Endothelial cell of umbilical vein (primary cell): ENCODE measurements at regions not wholly inside any gene's neighbourhood (a gene's known extent, or its start where the extent isn't known, plus 50 kb on each side); places are given as distances from the start of the nearest gene placed in this dataset.

Experiments used
- BruUV-seq: library from RNA; stranded (reverse); fragments of 400-500 nt; replicated peaks from 2 replicates; lab custom pipeline; 2021; lab: Mats Ljungman, UMichigan
- CTCF ChIA-PET: fragments of 300-600, 350-600 bp; sonication (Branson Sonifier 250); formaldehyde crosslinking; loops from one replicate; lab custom pipeline; 2021; ENCODE audit warnings: antibody characterized with exemption, inconsistent platforms; lab: Charles Lee
- POLR2A ChIA-PET: fragments of 300-600, 350-600 bp; sonication (Branson Sonifier 250); formaldehyde crosslinking; loops from one replicate; lab custom pipeline; 2021; ENCODE audit warnings: antibody characterized with exemption, inconsistent platforms; lab: Charles Lee
- DNase-seq: peaks from one replicate; pipeline ENCODE4 v3.0.0-alpha.2; 2011; ENCODE audit warnings: low read depth, low spot score
- FAIRE-seq: peaks from 2 replicates; lab custom pipeline; 2011; peaks lifted over from hg19 to GRCh38; lab: Jason Lieb, UNC
- H2AFZ ChIP-seq: 2 replicates; pipeline ENCODE4 v1.6.0; 2012; ENCODE audit warnings: low read depth, low read length, control low read depth, inconsistent platforms
- H3K27ac ChIP-seq: 2 replicates; pipeline ENCODE4 v1.5.1; 2011; ENCODE audit warnings: low read depth, mild to moderate bottlenecking, control low read depth, low read length, moderate library complexity; ENCODE audit not compliant: insufficient read depth
- H3K27me3 ChIP-seq, 2 experiments: 2 replicates each; pipeline versions ENCODE4 v1.6.0 to v1.6.1; 2011; ENCODE audit warnings: low read length in 2 of 2, mixed read lengths in 1 of 2; ENCODE audit not compliant: control insufficient read depth in 2 of 2, insufficient read depth in 2 of 2
- H3K36me3 ChIP-seq, 2 experiments: 2 replicates in 1 of 2; 3 replicates in 1 of 2; pipeline ENCODE4 v1.5.1; 2011; ENCODE audit warnings: low read length in 2 of 2, mild to moderate bottlenecking in 1 of 2, moderate library complexity in 1 of 2; ENCODE audit not compliant: control insufficient read depth in 2 of 2, insufficient read depth in 2 of 2; ENCODE audit errors: extremely low read depth in 1 of 2
- H3K4me1 ChIP-seq: 3 replicates; pipeline ENCODE4 v1.5.1; 2011; ENCODE audit warnings: mild to moderate bottlenecking, low read length; ENCODE audit not compliant: control insufficient read depth, insufficient read depth; ENCODE audit errors: extremely low read depth
- H3K4me2 ChIP-seq: 2 replicates; pipeline ENCODE4 v1.6.1; 2011; ENCODE audit warnings: low read length, control low read depth, mixed read lengths; ENCODE audit not compliant: insufficient read depth
- H3K4me3 ChIP-seq, 3 experiments: fragments of 200-600 bp in 1 of 3; sonication (generic), shearing (Covaris generic) in 1 of 3; replicated peaks in 1 of 3; 2 replicates each; pipeline ENCODE4 v1.5.1; 2011 to 2016; ENCODE audit warnings: control low read depth in 3 of 3, low read length in 3 of 3, mild to moderate bottlenecking in 2 of 3, inconsistent platforms in 1 of 3, low read depth in 1 of 3, moderate library complexity in 1 of 3; ENCODE audit not compliant: insufficient read depth in 1 of 3
- H3K79me2 ChIP-seq: 2 replicates; pipeline ENCODE4 v1.6.0; 2012; ENCODE audit warnings: low read length, inconsistent platforms; ENCODE audit not compliant: control insufficient read depth, insufficient read depth
- H3K9ac ChIP-seq: replicated peaks from 2 replicates; pipeline ENCODE3; 2011; ENCODE audit warnings: low read length, control low read depth; ENCODE audit not compliant: insufficient read depth; ENCODE audit errors: extremely low read depth
- H3K9me1 ChIP-seq: replicated peaks from 3 replicates; pipeline ENCODE4 v1.6.0; 2011; ENCODE audit warnings: mild to moderate bottlenecking, low read length; ENCODE audit not compliant: control insufficient read depth, insufficient read depth; ENCODE audit errors: extremely low read depth
- H3K9me3 ChIP-seq: replicated peaks from 2 replicates; pipeline ENCODE4 v1.5.1; 2012; ENCODE audit warnings: low read length, inconsistent platforms; ENCODE audit not compliant: control insufficient read depth, insufficient read depth
- H4K20me1 ChIP-seq: replicated peaks from 2 replicates; pipeline ENCODE3; 2011; ENCODE audit warnings: mild to moderate bottlenecking, low read length; ENCODE audit not compliant: control insufficient read depth, insufficient read depth; ENCODE audit errors: extremely low read depth
- CTCF ChIP-seq, 2 donors: IDR thresholded peaks; 1 replicate in 1 of 2; 2 replicates in 1 of 2; pipeline ENCODE4 v1.5.1; 2011; ENCODE audit warnings: low read length in 2 of 2, mild to moderate bottlenecking in 2 of 2, moderate library complexity in 2 of 2, control low read depth in 1 of 2, inconsistent platforms in 1 of 2, low read depth in 1 of 2; ENCODE audit not compliant: insufficient read depth in 1 of 2; ENCODE audit errors: extremely low read depth in 1 of 2
- EZH2 ChIP-seq: IDR thresholded peaks from 2 replicates; pipeline ENCODE4 v1.6.1; 2012; ENCODE audit warnings: borderline replicate concordance, low read depth, mild to moderate bottlenecking, moderate library complexity, low read length, inconsistent platforms; ENCODE audit not compliant: severe bottlenecking
- FOS ChIP-seq: IDR thresholded peaks from 2 replicates; pipeline ENCODE4 v1.6.1; 2011; ENCODE audit warnings: mild to moderate bottlenecking, low read length, moderate library complexity, borderline replicate concordance; ENCODE audit not compliant: insufficient read depth
- GATA2 ChIP-seq: IDR thresholded peaks from 2 replicates; pipeline ENCODE4 v1.7.0; 2011; ENCODE audit warnings: low read depth, mild to moderate bottlenecking, moderate library complexity, mixed read lengths, low read length; ENCODE audit not compliant: insufficient read length, insufficient read depth
- JUN ChIP-seq: IDR thresholded peaks from 2 replicates; pipeline ENCODE4 v1.6.1; 2011; ENCODE audit warnings: borderline replicate concordance, low read depth; ENCODE audit not compliant: insufficient read length, insufficient read depth
- MAX ChIP-seq: IDR thresholded peaks from 2 replicates; pipeline ENCODE4 v1.6.1; 2011; ENCODE audit not compliant: insufficient read depth, insufficient read length
- MYC ChIP-seq: IDR thresholded peaks from one replicate; pipeline ENCODE4 v1.6.1; 2011; ENCODE audit warnings: mild to moderate bottlenecking, low read depth, low read length
- POLR2A ChIP-seq: IDR thresholded peaks from 2 replicates; pipeline ENCODE4 v1.6.1; 2012; ENCODE audit warnings: low read depth, mild to moderate bottlenecking, control low read depth, low read length
- POLR2AphosphoS5 ChIP-seq: IDR thresholded peaks from 2 replicates; pipeline ENCODE4 v1.6.1; 2012; ENCODE audit warnings: low read depth, mild to moderate bottlenecking, control low read depth, low read length, moderate library complexity; ENCODE audit not compliant: insufficient read depth
- dilution Hi-C: fragments of 300-500 bp; cut with MboI; formaldehyde crosslinking; loops from one replicate; pipeline ENCODE4 v1.15.0; 2019; ENCODE audit warnings: low sequenced_read_pairs; ENCODE audit not compliant: extremely low pct_ligation_motif_present
- intact Hi-C: fragments of 100-400 bp; cut with micrococcal nuclease; formaldehyde crosslinking; loops from one replicate; pipeline ENCODE4 v1.10.0; 2022

GRCh38 chr13:87999788-88000187, 328.6 kb downstream of the SLITRK5 start:
- Histone ChIP-seq H3K27ac (no peak overlapping the region), H3K9me1 (no peaks in the 10 kb centered on the region), H4K20me1 (no peaks in the 10 kb centered on the region), H3K36me3 (no peaks in the 10 kb centered on the region), H3K9ac (no peak overlapping the region), H3K27me3 (no peaks in the 10 kb centered on the region), H3K4me2 (no peak overlapping the region), H3K79me2 (no peaks in the 10 kb centered on the region), H3K4me1 (no peaks in the 10 kb centered on the region), H3K9me3 (peaks cover 2% of the 10 kb centered on the region), H2AFZ (no peak overlapping the region), H3K4me3 (no peak overlapping the region)
- CTCF ChIA-PET: no interaction called here
- dilution Hi-C loops: no loop called here
- intact Hi-C loops: no loop called here
- DNase-seq (no peak), FAIRE-seq (no peak)
- TF ChIP-seq FOS (no peak), EZH2 (no peak), JUN (no peak), MAX (no peak), MYC (no peak), GATA2 (no peak), POLR2A (no peak), CTCF (IDR thresholded peaks at IDR 0.05; ENCODE audit: extremely low read depth in 1 of 2, insufficient read depth in 1 of 2, low read depth in 1 of 2, low read length in 2 of 2) (no peak), POLR2AphosphoS5 (no peak)
- POLR2A ChIA-PET: no interaction called here
- BruUV-seq: no TSS peak
